GM21381 (cell line): ENCODE measurements at regions not wholly inside any gene's neighbourhood (a gene's known extent, or its start where the extent isn't known, plus 50 kb on each side); places are given as distances from the start of the nearest gene placed in this dataset.

Experiments used
- ATAC-seq: cut with Tn5 transposase; IDR thresholded peaks from one replicate; pipeline ENCODE4 v1.9.1; 2021; ENCODE audit warnings: mild to moderate bottlenecking, moderate library complexity; ENCODE audit not compliant: unreplicated experiment

DNA sequence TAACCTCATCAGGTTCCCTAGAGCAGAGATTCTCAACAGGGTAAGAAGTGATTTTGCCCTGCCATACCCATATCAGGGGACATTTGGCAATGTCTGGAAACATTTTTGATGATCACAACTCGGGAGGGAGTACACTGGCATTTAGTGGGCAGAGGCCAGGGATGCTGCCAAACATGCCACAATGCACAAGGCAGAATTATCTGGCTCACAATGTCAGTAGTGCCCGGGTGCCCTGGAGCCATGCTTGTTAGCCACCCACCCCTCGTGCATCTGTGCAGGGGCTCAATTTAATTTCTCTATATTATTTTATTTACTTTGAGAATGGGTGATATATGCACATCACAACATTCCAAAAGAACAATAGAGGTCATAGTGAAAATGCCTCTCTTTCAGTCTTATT is 82.0 kb upstream of the DHX15 start:
- no peak for ATAC-seq

DNA sequence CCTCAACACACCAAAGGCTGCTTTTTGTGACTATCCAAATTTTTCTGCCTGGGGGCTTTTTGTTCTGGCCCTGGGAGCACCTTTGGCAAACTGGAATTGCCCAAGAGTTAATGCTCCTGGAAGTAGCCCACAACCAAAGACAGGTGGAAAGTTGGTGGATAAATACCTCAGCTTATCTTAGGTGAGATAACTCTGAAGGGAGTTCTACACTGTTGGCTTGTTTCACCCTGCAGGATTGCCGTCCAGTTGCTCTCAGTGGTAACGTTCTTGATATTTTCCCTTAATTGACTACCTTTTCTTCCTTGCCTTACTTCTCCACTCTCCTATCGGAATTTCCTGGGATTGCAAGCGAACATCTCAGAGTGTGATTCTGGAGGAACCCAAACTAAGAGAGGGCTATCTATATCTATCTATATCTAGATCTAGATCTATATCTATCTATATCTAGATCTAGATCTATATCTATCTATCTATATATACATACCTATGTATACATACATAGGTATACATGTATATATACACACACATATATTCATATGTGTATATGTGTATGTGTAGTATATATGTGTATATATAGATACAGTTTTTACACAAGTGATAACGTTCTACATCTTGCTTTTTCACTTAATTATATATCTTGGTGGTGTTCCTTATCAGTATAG is 82.6 kb upstream of the DHX15 start:
- no peak for ATAC-seq

DNA sequence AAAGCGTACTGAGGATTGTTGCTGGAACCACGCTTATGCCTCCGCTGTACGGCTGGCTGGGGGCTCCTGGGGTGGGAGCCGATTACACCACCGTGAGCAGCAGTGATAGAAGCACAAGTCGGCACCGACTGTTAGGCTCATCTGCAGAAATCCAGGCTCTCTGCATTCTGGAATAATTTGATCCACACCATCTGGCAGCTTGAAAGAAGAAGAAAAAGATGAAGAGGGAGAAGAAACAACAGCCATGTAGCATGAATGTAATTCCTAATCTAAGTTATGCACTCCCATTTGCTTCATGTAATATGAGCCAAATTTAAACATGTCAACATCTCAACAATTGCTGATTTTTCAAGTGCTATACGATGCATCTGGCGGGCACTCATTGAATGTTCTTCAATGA is 84.6 kb upstream of the DHX15 start:
- ATAC-seq: no peak

DNA sequence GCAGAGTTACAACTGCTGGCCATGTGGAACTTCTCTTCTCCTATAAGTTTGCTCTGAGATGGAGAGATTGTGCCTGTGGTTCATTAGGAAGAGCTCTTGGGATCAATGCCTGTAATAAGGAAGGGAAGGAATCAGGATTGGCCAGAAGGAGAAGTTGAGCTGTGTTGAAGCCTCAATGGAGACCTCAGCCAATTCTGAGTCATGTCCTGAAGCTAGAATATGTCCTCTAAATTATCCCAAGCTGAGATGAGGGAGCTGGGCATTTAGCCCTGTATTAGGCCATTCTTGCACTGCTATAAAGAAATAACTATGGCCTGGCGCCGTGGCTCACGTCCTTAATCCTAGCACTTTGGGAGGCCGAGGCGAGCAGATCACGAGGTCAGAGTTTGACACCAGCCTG is 85.4 kb upstream of the DHX15 start:
- ATAC-seq: no peak

DNA sequence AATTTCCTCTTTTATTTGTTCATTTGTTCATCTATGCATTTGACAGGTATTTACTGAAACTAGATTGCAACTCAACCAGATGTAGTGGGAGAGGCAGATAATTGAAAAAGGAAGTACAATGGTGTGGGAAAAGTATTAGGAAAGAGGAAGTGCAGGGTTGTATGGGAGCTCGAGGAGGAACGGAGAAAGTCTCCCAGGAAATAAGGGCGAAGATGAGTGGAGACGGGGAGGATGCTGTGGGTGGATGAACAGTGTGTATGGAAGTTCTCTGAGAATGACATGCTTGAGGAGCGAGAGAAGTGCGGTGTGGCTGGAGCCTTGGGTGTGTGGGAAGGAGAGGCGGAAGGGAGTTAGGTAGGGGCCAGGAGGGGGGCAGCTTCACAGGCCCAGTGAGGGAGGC is 87.5 kb upstream of the DHX15 start:
- ATAC-seq: no peak

DNA sequence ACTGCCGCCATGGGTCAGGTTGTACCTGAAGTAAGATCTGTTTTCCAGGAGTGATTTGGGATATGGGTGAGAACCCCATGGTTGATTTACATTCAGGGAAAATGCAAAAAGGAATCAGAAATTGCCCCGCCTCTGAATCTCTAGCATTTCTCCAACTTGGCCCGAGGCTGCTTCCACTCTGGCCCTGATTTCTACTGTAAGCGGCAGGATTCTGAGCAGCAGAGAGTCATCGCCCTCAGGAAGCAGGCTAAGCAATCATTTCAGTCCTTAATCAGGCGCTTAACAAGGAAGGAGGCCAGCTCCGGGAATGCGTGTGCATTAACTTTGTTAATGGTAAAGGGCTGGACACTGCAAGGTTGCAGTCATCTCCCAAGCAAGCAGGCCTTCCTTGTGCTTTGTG is 88.5 kb upstream of the DHX15 start:
- ATAC-seq: no peak

DNA sequence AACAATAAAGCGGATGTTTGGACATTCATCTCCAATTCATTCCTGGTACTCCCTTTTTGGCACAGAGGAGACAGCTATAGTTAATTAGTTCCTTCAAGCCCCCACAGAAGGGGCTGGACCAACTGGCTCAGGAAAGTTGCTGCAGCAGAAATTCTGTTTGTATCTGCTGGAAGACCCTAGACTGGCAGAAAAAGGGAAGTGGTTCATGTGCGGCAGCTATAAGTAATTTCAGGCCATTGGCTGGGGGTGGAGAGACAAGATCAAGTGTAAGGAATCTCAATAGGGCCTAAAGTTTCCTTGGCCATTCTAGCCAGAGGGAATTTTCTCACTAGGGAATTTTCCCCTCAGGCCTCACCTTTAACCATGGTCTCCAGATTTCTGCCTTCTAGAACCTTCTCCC is 89.9 kb upstream of the DHX15 start:
- ATAC-seq: no peak

DNA sequence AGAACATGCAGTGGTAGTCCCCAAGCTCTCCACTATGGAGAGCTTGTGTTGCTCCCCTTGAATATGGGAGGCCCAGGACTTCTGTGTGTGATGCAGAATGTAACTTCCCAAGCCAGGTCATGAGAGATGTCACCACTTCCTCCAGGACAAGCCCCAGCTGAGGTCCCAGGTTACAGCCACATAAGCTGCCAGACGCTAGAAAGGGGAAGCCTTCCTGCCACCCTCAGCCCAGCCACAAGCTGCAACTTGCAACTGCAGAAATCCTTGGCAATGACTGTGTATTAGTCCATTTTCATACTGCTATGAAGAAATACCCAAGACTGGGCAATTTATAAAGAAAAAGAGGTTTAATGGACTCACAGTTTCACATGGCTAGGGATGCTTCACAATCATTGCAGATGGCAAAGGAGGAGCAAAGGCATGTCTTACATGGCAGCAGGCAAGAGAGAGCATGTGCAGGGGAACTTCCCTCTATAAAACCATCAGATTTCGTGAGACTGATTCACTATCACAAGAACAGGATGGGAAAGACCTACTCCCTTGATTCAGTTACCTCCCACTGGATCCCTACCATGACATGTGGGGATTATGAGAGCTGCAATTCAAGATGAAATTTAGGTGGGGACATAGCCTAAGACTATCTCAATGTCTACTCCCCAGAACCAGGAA is 91.5 kb upstream of the DHX15 start:
- no peak for ATAC-seq

DNA sequence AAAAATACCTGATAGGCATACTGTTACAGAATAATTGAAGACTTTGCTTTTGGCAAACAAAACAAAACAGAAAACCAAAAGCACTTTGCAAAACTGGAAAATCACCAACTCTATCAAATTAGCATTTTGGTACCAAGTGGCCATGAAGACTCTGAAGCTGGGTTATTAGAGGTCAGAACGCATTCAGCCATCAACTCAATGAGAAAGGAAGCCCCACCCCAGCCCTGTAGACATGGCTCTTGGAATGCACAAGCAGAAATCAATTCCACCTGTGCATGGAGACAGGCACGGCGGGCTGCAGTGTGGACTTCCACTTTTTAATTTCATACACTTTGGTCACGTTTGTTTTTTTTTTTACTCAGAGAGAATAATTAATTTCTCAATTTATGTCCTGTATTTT is 93.6 kb upstream of the DHX15 start:
- no peak for ATAC-seq

DNA sequence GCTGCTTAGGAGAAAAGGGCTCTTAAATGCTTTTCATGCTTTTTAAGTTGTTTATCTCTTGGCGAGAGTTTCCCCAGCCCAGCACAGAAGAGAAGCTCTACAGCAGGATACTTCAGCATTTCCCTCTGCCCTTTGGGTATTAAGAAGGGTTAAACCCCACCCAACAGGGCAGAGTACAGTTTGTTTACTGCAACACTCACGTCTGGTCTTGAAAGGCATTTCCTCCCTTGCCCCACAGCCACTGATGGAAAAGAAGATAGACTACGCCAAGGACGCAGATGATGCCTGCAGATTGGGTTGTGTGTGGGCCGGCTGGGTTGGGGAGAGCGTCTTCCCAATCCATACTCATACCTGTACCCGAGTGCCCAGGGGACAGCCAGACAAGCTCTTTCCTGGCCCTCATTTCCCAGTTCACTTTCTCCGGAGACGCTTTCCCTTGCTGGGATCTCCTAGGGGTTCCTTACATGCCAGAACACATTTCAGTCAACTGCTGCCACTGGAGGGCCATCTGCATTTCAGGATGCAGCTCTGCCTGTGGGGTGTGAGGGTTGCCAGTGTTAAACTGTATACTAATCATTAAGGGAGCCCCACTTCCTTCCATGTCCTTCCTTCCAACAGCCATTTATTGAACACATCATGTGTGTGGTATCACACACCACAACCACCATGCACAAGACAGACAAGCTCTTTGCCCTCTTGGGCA is 96.5 kb upstream of the DHX15 start:
- ATAC-seq: no peak

DNA sequence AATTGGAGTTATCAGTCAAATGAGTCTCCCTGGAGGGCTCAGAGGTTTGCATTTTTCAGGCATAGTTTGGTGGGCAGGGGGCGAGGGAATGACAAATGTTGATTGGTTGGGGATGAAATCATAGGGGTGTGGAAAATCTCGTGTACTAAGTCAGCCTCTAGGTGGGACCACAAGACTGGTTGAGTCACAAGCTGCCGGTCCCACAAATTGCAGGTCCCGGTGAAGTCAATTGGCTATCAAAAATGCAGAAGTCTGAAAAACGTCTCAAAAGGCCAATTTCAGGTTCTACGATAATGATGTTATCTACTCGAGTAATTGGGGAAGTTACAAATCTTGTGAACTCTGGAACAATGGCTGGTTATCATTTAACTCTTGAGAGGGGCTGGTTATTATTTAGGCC is 98.8 kb upstream of the DHX15 start:
- no peak for ATAC-seq

DNA sequence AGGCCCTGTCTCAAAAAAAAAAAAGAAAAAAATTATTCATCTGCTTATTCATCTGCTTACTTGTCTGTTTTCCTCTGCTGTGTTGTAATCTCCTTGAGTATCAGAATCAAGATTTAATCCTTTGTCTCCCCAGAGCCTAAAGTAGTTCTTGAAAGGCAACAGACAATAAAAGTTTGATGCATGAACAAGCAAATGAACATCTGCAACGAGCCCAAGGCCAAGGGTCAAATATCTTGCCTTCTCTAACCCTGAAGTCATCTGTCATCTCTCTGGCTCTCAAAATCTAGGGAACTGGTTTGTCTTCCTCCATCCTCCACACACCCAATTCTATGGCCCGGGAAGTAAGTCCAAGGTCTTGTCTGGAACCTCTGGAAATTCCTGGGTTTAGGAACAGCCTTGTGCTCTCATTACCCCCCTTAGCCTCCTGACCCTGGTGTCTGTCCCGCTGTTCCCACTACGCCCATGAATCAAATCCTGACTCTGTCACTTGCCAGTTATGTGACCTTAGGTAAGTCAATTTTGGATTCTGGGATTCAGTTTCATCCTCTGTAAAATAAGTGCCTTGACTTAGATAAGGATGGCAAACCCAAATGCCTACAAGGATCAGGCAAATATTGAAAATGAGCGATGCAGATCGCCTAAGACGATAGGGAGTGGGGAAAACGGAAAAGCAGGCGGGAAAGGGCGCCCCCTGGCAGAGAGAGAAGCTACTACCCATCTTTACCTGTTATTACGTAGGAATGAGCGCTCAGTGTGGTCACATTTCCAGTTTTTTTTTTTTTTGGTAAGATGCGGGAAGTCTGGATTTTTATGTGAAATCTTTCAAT is 102.7 kb upstream of the DHX15 start:
- ATAC-seq: no peak

DNA sequence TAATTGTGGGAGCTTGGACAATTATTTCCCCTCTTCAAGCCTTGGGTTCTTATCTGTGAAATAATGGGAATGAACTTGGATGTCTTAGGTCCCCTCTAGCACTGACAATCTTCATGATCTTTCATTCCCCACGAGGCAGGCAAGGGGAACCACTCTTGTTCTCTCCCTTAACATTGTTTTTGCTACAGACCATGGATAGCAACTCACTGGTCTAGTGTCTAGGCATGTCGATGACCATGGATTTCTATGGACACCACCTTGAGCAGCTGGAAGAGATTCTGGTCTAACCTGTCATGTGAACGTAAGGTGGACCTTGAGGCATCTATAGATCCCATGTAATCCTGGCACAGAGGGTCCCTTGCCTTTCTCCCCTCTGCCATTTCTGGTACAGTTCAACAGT is 104.1 kb upstream of the DHX15 start:
- no peak for ATAC-seq

DNA sequence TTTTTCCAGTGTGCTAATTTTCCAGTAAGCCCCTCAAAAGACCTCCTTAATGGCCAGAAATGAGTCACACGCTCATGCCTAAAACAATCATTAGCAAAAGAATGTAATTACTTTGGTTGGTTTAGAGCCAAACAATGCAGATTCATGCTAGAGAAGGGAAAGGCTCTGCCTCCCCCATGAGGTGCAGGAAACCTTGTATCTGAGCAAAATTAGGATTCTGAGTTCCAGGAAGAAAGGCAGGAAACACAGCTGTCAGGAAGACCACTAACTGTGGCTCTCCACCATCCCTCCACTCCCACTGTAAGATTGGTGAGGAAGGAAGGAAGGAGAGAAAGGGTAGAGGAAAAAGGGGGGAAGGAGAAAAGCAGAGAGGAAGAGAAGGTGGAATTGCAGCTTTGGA is 104.9 kb upstream of the DHX15 start:
- ATAC-seq: no peak

DNA sequence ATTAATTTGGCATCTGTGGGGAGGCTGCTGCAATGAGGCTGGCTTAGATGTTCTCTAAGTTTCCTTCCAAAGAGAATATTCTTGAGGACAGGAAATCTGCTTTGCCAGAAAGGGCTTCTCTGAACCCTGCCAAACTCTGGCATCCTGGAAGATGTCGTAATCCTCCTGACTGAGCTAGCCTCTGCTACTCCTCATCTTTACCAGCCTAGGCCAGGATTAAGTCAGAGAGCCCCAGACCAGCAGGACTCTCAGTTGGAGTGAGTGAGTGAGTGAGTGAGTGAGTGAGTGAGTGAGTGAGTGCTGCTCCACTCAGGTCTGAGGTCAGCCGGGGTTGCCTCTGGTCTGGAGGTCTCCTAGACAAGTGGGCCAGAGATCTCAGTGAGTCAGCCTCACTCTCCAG is 104.9 kb upstream of the SOD3 start:
- ATAC-seq: no peak

DNA sequence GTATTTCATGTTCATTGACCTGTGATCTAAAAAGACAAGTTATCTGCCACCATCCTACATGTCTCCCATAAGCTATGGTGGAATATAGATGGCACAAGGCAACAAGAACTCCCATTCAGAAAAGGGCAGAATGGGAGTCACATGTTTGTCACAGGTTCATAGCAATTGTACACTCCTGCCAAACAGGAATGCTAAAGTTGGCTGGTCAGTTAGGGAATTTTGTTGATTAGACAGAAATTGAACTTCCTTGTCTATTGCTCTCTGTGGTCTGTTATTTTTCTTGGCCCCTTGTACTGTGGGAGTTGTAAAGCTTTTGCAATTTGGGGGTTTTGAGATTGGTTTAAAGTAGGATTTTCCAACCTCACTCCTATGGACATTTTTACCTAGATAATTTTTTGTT is 101.7 kb upstream of the SOD3 start:
- ATAC-seq: no peak

DNA sequence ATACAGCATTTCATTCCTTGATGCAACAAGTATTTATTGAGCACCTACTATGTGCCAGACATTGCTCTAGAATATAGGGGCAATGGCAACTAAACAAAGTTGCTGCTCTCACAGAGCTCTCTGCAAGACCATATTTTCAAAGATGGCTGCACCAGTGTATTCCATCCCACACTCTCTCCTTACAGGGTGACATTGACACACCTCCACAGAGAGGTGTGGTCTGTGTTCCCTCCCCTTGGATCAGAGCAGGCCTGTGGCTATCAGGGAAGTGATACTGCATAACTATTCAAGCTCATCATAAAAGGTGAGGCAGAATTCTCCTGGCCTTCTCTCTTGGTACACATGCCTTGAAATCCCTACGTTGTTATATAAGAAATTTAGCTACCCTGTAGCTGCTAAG is 95.3 kb upstream of the SOD3 start:
- ATAC-seq: no peak

DNA sequence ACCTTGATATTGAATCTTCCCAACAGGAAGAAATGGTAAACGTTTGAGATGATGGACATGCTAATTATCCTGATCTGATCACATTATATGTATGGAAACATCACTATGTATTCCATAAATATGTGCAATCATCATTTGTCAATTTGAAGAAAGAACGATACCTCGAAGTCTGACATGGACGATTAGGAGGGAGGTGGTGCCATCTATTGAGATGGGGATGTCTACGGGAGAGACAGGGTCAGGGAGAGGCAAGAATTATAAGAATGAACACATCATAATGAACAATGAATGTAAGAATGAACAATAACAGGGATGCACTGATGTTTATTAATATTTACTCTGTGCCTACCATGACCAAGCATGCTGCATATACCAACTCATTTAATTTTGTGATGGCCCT is 93.7 kb upstream of the SOD3 start:
- no peak for ATAC-seq

DNA sequence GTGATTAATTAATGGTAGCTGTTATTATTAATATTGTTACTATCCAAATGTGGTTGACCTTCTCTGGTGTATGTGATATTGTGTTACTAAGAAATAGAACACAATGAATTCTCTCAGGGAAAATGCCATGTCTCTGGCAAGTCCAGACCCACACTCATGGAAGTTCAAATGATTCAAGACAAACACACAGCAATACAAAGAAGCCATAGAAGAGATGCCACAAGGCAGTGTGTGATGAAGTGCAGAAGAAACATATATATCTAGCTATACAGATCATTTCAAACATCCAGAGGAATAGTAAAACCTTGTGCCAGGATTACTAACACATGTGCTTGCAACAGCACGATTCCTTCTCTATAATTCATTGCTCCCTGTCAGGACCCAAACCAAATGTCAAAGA is 93.1 kb upstream of the SOD3 start:
- ATAC-seq: no peak

DNA sequence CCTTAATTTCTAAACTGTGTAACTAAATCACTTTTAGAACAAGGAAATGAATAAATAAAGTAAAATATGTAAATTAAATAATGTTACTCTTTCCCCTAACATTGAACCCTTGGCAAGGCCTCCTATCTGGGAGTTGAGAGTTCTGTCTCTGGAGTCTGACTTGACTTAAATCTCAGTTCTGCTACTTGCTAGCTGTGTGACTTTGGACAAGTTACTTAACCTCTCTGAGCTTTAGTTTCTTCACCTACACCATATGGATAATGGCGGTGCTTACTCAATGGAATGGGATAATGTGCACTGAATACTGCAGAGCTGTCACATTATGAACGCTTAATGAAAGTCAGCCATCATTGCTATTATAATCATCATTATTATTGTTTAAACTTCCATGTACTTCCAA is 92.1 kb upstream of the SOD3 start:
- ATAC-seq: no peak

DNA sequence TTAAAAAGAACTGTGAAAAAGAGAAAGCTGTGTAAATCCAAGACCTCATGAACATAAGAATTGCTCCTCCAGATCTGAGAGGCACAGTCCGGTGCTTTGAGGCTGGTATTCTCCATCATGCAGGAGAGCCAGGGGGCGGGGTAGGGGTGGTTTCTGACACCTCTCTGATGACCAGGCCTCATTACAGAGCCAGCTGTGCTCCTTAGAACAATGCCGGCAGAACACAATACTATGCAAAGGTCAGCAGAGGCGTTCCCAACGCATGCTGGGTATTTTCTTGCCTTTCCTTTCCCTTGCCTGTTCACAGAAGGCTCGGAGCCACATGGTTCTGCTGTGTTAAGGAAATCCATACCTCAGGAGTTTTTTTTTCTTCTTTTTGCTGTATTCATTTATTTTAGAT is 91.2 kb upstream of the SOD3 start:
- no peak for ATAC-seq
